Keratinocyte (primary cell): ENCODE measurements at regions not wholly inside any gene's neighbourhood (a gene's known extent, or its start where the extent isn't known, plus 50 kb on each side); places are given as distances from the start of the nearest gene placed in this dataset.

Experiments
- DNase-seq: peaks from one replicate; pipeline ENCODE4 v3.0.0-alpha.2; 2011; ENCODE audit warnings: low read depth, missing footprints, low spot score
- FAIRE-seq: peaks from 2 replicates; lab custom pipeline; 2011; peaks lifted over from hg19 to GRCh38; lab: Jason Lieb, UNC
- H2AFZ ChIP-seq: 2 replicates; pipeline ENCODE4 v1.6.0; 2012; ENCODE audit warnings: low read length, control low read depth, inconsistent platforms; ENCODE audit not compliant: control insufficient read depth
- H3K27ac ChIP-seq: 2 replicates; pipeline ENCODE4 v1.5.1; 2011; ENCODE audit warnings: low read length; ENCODE audit not compliant: control insufficient read depth, insufficient read depth
- H3K27me3 ChIP-seq: 3 replicates; pipeline ENCODE4 v1.6.0; 2011; ENCODE audit warnings: low read length; ENCODE audit not compliant: control insufficient read depth, insufficient read depth; ENCODE audit errors: extremely low read depth
- H3K36me3 ChIP-seq, 2 experiments: 2 replicates in 1 of 2; 3 replicates in 1 of 2; pipeline ENCODE4 v1.5.1; 2011; ENCODE audit warnings: low read length in 2 of 2, mild to moderate bottlenecking in 1 of 2; ENCODE audit not compliant: control insufficient read depth in 2 of 2, insufficient read depth in 2 of 2; ENCODE audit errors: extremely low read depth in 1 of 2
- H3K4me1 ChIP-seq: 3 replicates; pipeline ENCODE4 v1.5.1; 2011; ENCODE audit warnings: low read length; ENCODE audit not compliant: control insufficient read depth, insufficient read depth; ENCODE audit errors: extremely low read depth
- H3K4me2 ChIP-seq: 3 replicates; pipeline ENCODE4 v1.6.0; 2011; ENCODE audit warnings: low read depth, low read length; ENCODE audit not compliant: control insufficient read depth, insufficient read depth; ENCODE audit errors: extremely low read depth
- H3K4me3 ChIP-seq, 3 experiments: fragments of 200-600 bp in 1 of 3; sonication (generic) in 1 of 3; 2 replicates in 2 of 3; 3 replicates in 1 of 3; pipeline ENCODE4 v1.5.1; 2011 to 2016; ENCODE audit warnings: low read length in 3 of 3, mild to moderate bottlenecking in 3 of 3, control low read depth in 2 of 3, inconsistent platforms in 1 of 3, low read depth in 1 of 3, mixed read lengths in 1 of 3, mixed run types in 1 of 3, moderate library complexity in 1 of 3; ENCODE audit not compliant: control insufficient read depth in 2 of 3, insufficient read depth in 2 of 3; ENCODE audit errors: extremely low read depth in 1 of 3
- H3K79me2 ChIP-seq: 2 replicates; pipeline ENCODE4 v1.6.0; 2012; ENCODE audit warnings: low read length; ENCODE audit not compliant: control insufficient read depth, insufficient read depth
- H3K9ac ChIP-seq: 3 replicates; pipeline ENCODE4 v1.6.0; 2011; ENCODE audit warnings: low read length; ENCODE audit not compliant: control insufficient read depth, insufficient read depth; ENCODE audit errors: extremely low read depth
- H3K9me1 ChIP-seq: 3 replicates; pipeline ENCODE4 v1.6.0; 2011; ENCODE audit warnings: low read length; ENCODE audit not compliant: control insufficient read depth, insufficient read depth; ENCODE audit errors: extremely low read depth
- H3K9me3 ChIP-seq: 2 replicates; pipeline ENCODE4 v1.5.1; 2012; ENCODE audit warnings: low read depth, low read length; ENCODE audit not compliant: control insufficient read depth
- H4K20me1 ChIP-seq: 3 replicates; pipeline ENCODE4 v1.6.0; 2011; ENCODE audit warnings: low read length; ENCODE audit not compliant: control insufficient read depth, insufficient read depth; ENCODE audit errors: extremely low read depth
- CTCF ChIP-seq, 3 experiments: IDR thresholded peaks in 1 of 3; conservative IDR thresholded peaks in 1 of 3; optimal IDR thresholded peaks in 1 of 3; 2 replicates in 2 of 3; 3 replicates in 1 of 3; pipeline versions ENCODE3 to v1.5.1; 2011; ENCODE audit warnings: low read length in 3 of 3, mild to moderate bottlenecking in 3 of 3, moderate library complexity in 2 of 3, control low read depth in 1 of 3, inconsistent platforms in 1 of 3; ENCODE audit not compliant: insufficient read depth in 2 of 3; ENCODE audit errors: extremely low read depth in 1 of 3
- EZH2 ChIP-seq: IDR thresholded peaks from one replicate; pipeline ENCODE4 v1.6.1; 2012; ENCODE audit warnings: inconsistent platforms, mild to moderate bottlenecking, low read length, moderate library complexity
- dilution Hi-C: fragments of 300-500 bp; cut with MboI; formaldehyde crosslinking; loops from one replicate; pipeline ENCODE4 v1.7.0; 2020; ENCODE audit warnings: low sequenced_read_pairs; ENCODE audit not compliant: extremely low pct_ligation_motif_present

DNA sequence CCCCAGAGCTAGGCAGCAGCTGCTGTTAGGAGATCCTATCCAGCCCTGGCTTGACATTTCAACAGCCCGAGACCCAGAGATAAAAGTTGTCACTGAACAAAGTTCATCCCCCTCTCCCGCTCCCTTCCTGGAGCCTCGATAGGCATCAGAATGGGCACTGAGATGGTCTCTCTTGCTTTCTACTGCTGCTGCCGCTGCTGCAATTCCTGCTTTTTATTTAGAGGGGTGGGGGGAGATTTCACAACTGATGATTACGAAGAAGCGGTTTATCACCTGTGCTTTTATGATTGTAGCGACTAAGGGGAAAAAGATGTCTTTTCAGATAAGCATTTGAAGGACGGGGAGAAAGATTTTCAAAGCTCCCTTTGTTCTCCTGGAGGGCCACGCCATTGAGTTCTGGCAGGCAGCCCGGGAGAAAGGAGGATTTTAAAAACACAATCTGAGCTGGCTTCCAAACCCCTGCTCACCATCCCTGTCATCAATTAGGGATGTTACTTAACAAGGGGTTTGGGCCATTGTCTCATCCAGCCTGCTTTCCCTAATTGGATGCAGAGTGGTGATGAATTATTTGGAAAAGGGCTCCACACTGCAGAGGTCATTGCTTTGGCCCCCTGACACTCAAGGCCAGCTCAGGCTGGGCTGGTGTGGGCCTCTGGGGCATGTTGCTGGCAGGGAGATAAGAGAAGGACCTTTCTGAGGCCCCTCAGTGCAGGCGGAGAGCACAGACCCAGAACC lies 344.7 kb downstream of the BUD13 start:
- no peak for FAIRE-seq
- H2AFZ ChIP-seq: no peak overlapping the region
- no peaks in the 10 kb centered on the region for H3K79me2 ChIP-seq
- H3K36me3 ChIP-seq: no peaks in the 10 kb centered on the region
- no peak overlapping the region for H3K4me2 ChIP-seq
- H3K27me3 ChIP-seq: peaks cover 8% of the 10 kb centered on the region
- no peaks in the 10 kb centered on the region for H3K4me1 ChIP-seq
- H4K20me1 ChIP-seq: no peaks in the 10 kb centered on the region
- no peaks in the 10 kb centered on the region for H3K9me3 ChIP-seq
- no peaks in the 10 kb centered on the region for H3K9me1 ChIP-seq
- no peak overlapping the region for H3K4me3 ChIP-seq
- H3K9ac ChIP-seq: no peak overlapping the region
- dilution Hi-C loops: no loop called here
- no peak for DNase-seq
- no peak overlapping the region for H3K27ac ChIP-seq
- TF ChIP-seq CTCF (optimal IDR thresholded peaks at IDR 0.05 in 1 of 3, IDR thresholded peaks at IDR 0.05 in 1 of 3, conservative IDR thresholded peaks at IDR 0.05 in 1 of 3; ENCODE audit: extremely low read depth in 1 of 3, insufficient read depth in 2 of 3, low read length in 3 of 3): no peak
- no peak for TF ChIP-seq EZH2

DNA sequence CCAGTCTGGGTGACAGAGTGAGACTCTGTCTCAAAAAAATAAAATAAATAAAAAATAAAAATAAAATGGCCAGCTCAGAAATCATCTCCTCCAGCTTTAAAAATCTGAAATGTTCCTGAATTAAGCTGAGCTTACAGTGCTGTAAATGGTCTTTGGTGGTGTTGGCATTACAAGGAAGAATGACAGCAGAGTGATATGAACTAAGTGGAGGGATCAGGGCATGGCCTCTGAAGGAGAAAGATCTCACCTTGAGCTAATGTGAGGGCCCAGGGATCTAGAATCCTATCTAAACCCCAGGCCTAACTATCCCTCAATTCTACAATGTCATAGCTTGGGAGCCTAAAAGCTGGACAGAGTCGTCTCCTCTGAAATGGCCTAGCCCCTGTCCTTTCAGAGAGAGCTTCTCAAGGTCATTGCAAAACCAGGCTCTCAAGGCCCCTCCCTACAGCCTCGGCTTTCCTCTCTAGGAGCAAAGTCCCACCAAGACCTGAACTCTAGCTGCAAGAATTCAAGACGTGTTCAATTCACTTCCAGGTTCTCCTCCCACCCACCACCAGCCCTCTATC lies 345.4 kb downstream of the BUD13 start:
- no peaks in the 10 kb centered on the region for H3K79me2 ChIP-seq
- no peak overlapping the region for H3K4me3 ChIP-seq
- dilution Hi-C loops: no loop called here
- no peak for DNase-seq
- H3K36me3 ChIP-seq: no peaks in the 10 kb centered on the region
- peaks cover 4% of the 10 kb centered on the region for H3K27me3 ChIP-seq
- FAIRE-seq: no peak
- no peaks in the 10 kb centered on the region for H3K9me1 ChIP-seq
- no peak overlapping the region for H3K4me2 ChIP-seq
- no peaks in the 10 kb centered on the region for H3K4me1 ChIP-seq
- H3K9ac ChIP-seq: no peak overlapping the region
- no peak for TF ChIP-seq EZH2
- TF ChIP-seq CTCF (optimal IDR thresholded peaks at IDR 0.05 in 1 of 3, IDR thresholded peaks at IDR 0.05 in 1 of 3, conservative IDR thresholded peaks at IDR 0.05 in 1 of 3; ENCODE audit: extremely low read depth in 1 of 3, insufficient read depth in 2 of 3, low read length in 3 of 3): no peak
- H4K20me1 ChIP-seq: no peaks in the 10 kb centered on the region
- no peak overlapping the region for H2AFZ ChIP-seq
- H3K9me3 ChIP-seq: no peaks in the 10 kb centered on the region
- H3K27ac ChIP-seq: no peak overlapping the region
